GM21528 (cell line): ENCODE measurements at regions not wholly inside any gene's neighbourhood (a gene's known extent, or its start where the extent isn't known, plus 50 kb on each side); places are given as distances from the start of the nearest gene placed in this dataset.
"Not testable (repeated sequence)": the region's sequence is repeated elsewhere in the genome, so short reads cannot be mapped to it uniquely, and the experiment has no call there.

ENCODE experiments used
- ATAC-seq: cut with Tn5 transposase; IDR thresholded peaks from one replicate; pipeline ENCODE4 v1.9.1; 2021; ENCODE audit warnings: mild to moderate bottlenecking, moderate library complexity; ENCODE audit not compliant: unreplicated experiment, low FRiP score

- ATAC-seq: no peak
These were observed 132.3 kb downstream of the ADCYAP1 start for GRCh38 chr18:1036926-1037325.

DNA sequence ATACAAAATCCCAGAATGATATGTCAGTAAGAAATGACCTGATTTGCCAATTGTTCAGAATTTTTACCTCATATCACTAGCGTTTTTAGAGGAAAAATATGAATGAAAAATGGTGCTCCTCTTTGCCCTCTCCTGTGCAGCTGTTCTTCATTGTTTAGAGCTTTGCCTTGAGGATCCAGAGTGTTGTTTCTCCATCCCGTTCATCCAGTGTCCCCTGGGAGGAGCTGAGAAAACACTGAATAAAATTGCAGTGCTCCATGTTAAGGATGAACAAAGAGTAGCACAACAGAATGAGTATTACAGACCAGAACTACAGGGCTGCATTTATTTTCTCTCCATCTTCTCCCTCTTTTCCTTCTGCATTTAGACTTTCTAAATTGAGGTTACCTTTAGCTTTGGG, 133.1 kb downstream of the ADCYAP1 start:
- no peak for ATAC-seq

DNA sequence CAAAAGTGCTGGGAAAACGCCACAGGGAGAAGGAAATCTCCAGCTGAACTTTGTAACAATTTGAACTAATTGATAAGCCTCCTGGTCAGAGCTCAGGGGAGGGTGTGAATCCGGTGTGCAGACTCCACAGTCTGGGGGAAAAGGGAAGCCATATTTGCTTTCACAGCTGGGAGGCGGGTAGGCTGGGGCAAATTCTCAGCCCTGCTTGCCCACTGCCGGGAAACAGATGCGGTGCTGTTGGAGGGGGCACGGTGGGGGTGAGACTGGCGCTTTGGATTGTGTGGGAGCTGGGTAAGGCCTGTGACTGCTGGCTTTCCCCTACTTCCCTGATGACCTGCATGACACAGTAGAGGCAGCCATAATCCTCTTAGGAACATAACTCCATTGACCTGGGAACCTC, 134.8 kb downstream of the ADCYAP1 start:
- ATAC-seq: no peak

- not testable (repeated sequence) for ATAC-seq
These were observed 138.4 kb downstream of the ADCYAP1 start for GRCh38 chr18:1043039-1043438.

GRCh38 chr18:1045658-1046057, 141.0 kb downstream of the ADCYAP1 start:
- no peak for ATAC-seq

DNA sequence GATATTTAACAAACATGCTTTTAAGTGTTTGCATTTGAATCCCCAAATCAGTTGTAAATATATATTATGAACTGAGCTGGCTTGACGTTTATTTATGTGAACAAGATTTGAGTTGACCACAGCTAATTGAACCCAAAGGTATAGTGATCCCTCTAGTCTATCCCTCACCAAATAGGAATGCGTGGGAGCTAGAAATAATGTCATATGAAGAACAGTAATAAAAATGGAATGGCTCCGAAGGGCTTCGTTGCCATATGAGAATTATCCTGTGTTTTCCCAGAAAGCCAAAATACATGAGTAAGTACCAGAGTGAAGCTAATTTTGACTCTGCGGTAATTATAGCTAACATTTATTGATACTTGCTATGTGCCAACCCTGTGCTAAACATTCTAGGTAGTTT, 142.7 kb downstream of the ADCYAP1 start:
- no peak for ATAC-seq

DNA sequence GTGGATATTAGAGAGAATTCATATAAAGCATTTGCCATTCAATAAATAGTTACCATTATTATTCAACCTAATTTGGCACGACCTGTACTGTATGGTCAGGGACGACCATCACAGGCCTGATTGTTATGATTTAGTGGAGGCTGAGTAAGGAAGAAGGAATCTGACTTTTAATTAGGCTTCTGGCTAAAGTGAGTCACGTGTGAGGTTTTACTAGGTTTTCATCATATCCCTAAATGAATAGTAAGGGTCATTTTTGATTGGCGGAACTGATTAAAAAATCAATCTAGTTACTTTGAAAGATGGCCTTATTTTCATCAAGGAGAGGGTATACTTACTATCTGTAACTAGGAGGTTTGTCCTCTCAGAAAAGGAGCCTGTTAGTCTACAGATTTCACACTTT, 143.4 kb downstream of the ADCYAP1 start:
- no peak for ATAC-seq

- ATAC-seq: no peak
These were observed 144.5 kb downstream of the ADCYAP1 start for GRCh38 chr18:1049173-1049572.

DNA sequence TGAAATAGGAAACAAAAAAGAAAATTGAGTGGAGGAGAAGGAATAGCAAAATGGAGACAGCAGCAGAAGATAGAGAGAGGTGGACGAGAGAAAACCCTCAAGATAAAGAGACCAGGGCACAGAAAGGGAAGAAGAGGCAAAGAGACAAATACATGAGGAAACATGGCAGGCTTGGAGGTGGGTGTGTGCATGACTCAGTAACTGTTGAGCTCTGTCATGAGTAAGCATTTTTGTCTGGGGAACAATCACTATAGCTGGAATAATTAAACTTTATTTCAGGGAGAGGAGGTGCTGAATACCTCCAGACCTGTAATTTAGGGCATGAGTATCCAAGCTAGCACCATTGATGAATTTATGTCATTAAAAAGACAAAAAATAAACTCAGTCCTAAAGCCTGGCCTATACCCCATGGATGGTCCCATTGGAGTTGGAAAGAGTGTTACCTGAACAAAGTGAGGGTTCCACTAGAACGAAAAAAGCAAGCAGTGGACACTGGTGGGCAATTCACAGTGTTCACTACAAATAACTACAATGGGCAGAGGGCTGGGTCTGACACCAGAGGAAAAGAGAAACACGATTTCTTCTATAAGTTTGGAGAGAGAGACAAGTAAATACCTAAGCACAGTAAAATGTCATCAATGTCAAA, 145.5 kb downstream of the ADCYAP1 start:
- ATAC-seq: no peak

DNA sequence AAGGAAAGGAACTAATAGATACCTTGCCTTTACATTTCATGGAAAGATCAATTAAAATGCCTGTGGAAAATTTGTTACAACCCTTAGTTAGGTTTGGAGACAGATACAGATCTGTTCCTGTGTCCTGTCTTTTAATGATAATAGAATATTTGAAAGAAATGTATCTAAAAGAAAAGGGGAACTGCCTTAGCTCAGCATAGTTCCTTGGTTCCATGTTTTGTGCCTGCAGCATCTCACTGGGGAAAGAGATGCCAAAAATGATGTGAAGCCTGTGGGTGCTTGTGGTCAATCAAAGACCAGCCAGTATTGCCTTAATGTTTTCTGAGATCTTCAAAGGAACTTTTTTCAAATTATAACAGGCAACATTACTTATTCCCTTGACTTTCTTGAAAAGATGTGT, 147.6 kb downstream of the ADCYAP1 start:
- ATAC-seq: no peak

GRCh38 chr18:1053331-1054315, 149.0 kb downstream of the ADCYAP1 start:
- no peak for ATAC-seq

- no peak for ATAC-seq
These were observed 151.7 kb downstream of the ADCYAP1 start for GRCh38 chr18:1056404-1056803.

DNA sequence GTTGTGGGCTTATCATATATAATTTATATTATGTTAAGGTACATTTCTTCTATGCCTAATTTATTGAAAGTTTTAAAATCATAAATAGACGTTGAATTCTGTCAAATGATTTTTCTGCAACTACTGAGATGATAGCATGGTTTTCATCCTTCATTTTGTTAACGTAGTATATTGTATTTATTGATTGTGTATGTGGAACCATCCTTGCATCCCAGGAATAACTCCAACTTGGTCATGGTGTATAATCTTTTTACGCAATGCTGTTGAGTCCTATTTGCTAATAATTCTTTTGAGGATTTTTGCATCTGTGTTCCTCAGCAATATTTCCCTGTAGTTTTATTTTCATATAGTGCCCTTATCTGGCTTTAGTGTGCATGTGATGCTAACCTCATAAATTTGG, 152.7 kb downstream of the ADCYAP1 start:
- no peak for ATAC-seq

DNA sequence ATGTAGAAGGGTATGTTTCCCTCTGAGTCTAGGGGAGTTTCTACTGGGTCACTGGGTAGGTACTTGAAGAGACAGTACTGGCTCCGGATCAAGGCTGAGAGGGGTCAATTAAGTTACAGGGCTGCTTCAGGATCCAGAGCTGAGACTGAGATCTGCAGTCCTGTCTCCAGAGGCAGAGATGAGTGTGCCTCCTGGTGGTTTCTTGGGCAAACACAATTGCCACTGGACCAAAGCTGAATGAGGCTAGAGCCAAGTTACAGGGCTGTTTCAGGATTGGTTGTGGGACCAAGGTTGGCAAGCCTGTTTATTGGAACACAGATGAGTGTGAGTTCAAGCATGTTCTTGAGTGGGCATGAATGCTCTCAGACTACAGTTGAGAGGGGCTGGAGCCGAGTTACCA, 157.9 kb downstream of the ADCYAP1 start:
- ATAC-seq: no peak

GRCh38 chr18:1075322-1075721, 170.7 kb downstream of the ADCYAP1 start:
- no peak for ATAC-seq

DNA sequence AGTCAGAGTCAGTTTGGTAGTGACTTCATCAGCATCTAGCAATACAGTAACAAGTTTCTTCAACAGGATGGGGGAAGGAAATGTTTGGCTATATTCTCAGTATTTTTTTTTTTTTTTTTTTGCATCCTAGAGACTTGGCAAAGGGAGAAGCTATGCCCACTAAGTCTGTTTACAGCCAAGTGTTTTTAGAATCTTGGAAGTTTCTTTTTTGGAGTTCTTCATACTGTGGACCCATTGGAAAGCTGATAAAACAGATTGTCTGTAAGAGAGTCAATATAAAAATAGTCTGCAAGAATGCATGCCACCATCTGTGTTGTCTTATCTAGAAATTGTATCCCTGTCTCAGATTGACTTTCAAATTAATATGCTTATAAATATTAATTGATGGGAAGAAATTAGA, 171.2 kb downstream of the ADCYAP1 start:
- ATAC-seq: no peak

DNA sequence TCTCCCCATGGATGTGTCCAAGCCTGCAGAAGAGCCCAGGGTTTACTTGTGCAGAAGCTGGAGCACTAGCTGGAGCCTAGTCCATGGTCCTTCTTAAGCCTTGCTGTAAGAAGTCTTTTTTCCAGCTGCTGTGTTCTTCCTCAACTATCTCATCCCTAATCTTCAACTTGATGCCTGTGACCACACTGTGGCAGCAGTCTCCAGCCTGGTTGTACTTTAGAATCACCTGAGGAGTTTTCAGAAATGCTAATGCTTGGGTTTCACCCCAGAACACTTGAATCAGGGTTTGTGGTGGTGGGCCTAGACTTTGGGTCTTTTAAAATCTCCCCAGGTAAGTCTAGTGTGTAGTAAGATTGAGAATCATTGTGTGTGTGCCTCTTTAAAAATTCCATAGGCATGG, 173.6 kb downstream of the ADCYAP1 start:
- no peak for ATAC-seq

DNA sequence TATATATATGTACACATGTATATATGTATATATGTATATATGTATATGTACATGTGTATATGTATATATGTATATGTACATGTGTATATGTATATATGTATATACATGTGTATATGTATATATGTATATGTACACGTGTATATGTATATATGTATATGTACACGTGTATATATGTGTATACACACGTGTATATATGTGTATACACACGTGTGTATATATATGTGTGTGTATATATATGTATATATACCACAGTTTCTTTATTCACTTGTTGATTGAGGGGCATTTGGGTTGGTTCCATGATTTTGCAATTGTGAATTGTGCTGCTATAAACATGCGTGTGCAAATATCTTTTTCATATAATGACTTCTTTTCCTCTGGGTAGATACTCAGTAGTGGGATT, 179.0 kb downstream of the ADCYAP1 start:
- not testable (repeated sequence) for ATAC-seq

DNA sequence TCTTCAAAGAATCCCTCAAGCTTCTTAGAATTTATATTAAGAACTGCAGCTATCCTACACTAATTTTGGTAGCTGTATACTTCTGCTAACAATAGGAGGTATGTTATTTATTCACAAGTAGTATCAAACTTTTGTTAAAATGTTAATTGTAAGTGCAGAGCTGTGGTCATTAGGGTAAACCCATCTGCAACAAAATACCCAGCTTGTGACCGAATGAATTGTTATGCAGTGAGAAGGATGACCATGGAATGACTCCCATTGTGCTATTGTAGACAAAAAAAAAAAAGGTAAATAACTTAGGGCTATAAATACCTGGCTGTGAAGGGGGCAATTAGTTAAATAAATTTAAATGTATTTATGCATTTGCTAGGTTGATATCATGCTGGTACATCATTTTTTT, 186.1 kb downstream of the ADCYAP1 start:
- no peak for ATAC-seq

GRCh38 chr18:1092228-1092627, 187.6 kb downstream of the ADCYAP1 start:
- no peak for ATAC-seq

GRCh38 chr18:1094409-1094808, 189.7 kb downstream of the ADCYAP1 start:
- no peak for ATAC-seq
